Activated naive CD4-positive, alpha-beta T cell treated with anti-CD3 and anti-CD28 coated beads, Interleukin-2, amount 50 U/mL, for 24 hours (primary cell): ENCODE measurements at regions not wholly inside any gene's neighbourhood (a gene's known extent, or its start where the extent isn't known, plus 50 kb on each side); places are given as distances from the start of the nearest gene placed in this dataset.

Source experiments
- H3K27ac Mint-ChIP-seq: one replicate; pipeline ENCODE4 v1.8.0; 2021; ENCODE audit warnings: mild to moderate bottlenecking, mixed read lengths
- H3K27me3 Mint-ChIP-seq: one replicate; pipeline ENCODE4 v1.8.0; 2021; ENCODE audit warnings: mixed read lengths
- H3K36me3 Mint-ChIP-seq: one replicate; pipeline ENCODE4 v1.8.0; 2021; ENCODE audit warnings: mixed read lengths
- H3K4me1 Mint-ChIP-seq: one replicate; pipeline ENCODE4 v1.8.0; 2021; ENCODE audit warnings: mixed read lengths
- H3K4me3 Mint-ChIP-seq: one replicate; pipeline ENCODE4 v1.8.0; 2021; ENCODE audit warnings: mild to moderate bottlenecking, mixed read lengths
- H3K9me3 Mint-ChIP-seq: one replicate; pipeline ENCODE4 v1.8.0; 2021; ENCODE audit warnings: mixed read lengths

DNA sequence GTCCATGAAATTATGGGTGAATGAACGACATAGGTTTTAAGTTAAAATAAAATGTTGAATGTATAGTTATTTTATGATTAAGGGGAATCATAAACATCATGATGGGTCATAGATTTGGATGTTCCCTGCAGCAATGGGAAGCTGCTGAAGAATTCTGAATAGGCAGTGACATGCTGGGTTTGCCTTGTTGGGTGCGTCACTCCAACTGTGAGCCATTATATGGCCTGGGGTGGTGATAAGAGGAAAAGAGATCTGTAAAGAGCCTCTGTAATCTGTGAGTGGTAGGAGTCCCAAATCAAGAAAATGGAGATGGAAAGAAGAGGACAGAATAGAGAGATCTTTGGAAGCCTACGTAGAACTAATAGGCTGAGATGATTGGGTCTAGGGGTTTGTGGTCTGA lies 58.1 kb upstream of the GPR26 start:
- no peaks in the 10 kb centered on the region for H3K4me1 Mint-ChIP-seq
- no peaks in the 10 kb centered on the region for H3K36me3 Mint-ChIP-seq
- no peak overlapping the region for H3K4me3 Mint-ChIP-seq
- H3K27me3 Mint-ChIP-seq = peaks cover 30% of the 10 kb centered on the region
- H3K9me3 Mint-ChIP-seq = no peaks in the 10 kb centered on the region
- no peak overlapping the region for H3K27ac Mint-ChIP-seq

DNA sequence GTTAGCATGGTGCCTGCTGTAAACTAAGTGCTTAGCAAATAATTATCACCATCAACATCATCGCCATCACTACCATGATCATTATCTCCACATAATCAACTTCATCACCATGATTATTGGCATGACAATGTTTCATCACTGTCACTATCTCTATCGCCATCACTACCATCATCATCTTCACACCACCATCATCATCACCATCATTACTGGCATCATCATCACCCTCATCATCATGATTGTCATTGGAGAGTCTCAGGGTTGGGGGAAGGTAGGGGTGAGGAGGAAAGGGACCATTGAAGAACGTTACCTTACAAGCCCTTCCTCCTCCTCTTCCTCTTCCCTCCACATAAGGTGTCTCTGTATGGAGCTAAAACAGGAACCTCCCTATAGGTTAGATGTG lies 54.9 kb upstream of the GPR26 start:
- Mint-ChIP-seq H3K36me3 (no peaks in the 10 kb centered on the region), H3K27me3 (peaks cover 19% of the 10 kb centered on the region), H3K27ac (no peak overlapping the region), H3K4me1 (no peaks in the 10 kb centered on the region), H3K9me3 (no peaks in the 10 kb centered on the region), H3K4me3 (no peak overlapping the region)

- Mint-ChIP-seq H3K9me3 (no peaks in the 10 kb centered on the region), H3K27ac (no peak overlapping the region), H3K27me3 (peaks cover 18% of the 10 kb centered on the region), H3K36me3 (no peaks in the 10 kb centered on the region), H3K4me3 (no peak overlapping the region), H3K4me1 (no peaks in the 10 kb centered on the region)
Measured at GRCh38 chr10:123611876-123612275, 54.3 kb upstream of the GPR26 start.

DNA sequence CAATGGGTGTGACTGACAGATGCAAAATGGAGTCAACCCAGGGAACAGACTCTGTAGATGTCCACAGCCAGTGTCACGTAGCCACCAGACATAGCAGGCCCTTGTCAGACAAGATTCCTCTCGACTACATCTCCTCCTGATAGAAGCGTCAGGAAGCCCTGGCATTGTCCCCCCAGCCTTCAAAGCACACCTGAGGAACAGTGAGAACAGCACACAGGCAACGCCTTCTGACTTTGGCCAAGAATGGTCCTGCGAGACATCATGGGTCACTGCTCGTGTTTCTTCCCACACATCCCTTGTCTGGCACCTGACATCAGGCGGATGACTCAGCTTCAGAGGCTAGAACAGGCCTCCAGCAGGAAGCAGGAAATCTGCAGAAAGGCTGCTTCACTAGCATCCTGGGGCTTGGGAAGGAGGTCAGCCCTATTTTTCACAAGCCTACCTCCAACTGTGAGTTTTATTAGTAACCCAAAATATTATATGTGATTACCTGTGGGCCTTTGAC lies 52.8 kb upstream of the GPR26 start:
- H3K4me3 Mint-ChIP-seq = no peak overlapping the region
- H3K36me3 Mint-ChIP-seq = no peaks in the 10 kb centered on the region
- H3K27me3 Mint-ChIP-seq = peaks cover 5% of the 10 kb centered on the region
- H3K4me1 Mint-ChIP-seq = no peaks in the 10 kb centered on the region
- H3K9me3 Mint-ChIP-seq = no peaks in the 10 kb centered on the region
- no peak overlapping the region for H3K27ac Mint-ChIP-seq

GRCh38 chr10:123614888-123615287 lies 51.3 kb upstream of the GPR26 start:
- Mint-ChIP-seq H3K36me3 (no peaks in the 10 kb centered on the region), H3K9me3 (no peaks in the 10 kb centered on the region), H3K27me3 (peaks cover 4% of the 10 kb centered on the region), H3K27ac (no peak overlapping the region), H3K4me3 (no peak overlapping the region), H3K4me1 (no peaks in the 10 kb centered on the region)
